Spleen (tissue), 11 donors: ENCODE measurements at regions not wholly inside any gene's neighbourhood (a gene's known extent, or its start where the extent isn't known, plus 50 kb on each side); places are given as distances from the start of the nearest gene placed in this dataset.

Experiments
- DNase-seq: peaks from one replicate; pipeline ENCODE4 v3.0.0-alpha.2; 2020
- H3K27ac ChIP-seq, 8 donors: fragments of 200-600 bp; sonication (generic) in 7 of 8; 1 replicate in 4 of 8; 2 replicates in 4 of 8; pipeline versions ENCODE4 v1.5.0 to v1.8.0; 2016 to 2021; ENCODE audit warnings: inconsistent platforms in 4 of 8, mild to moderate bottlenecking in 4 of 8, moderate library complexity in 1 of 8
- H3K27me3 ChIP-seq, 7 donors: fragments of 200-600 bp; sonication (generic) in 6 of 7; replicated peaks in 1 of 7; 1 replicate in 4 of 7; 2 replicates in 3 of 7; pipeline versions ENCODE4 v1.5.0 to v1.8.0; 2016 to 2021; ENCODE audit warnings: inconsistent platforms in 3 of 7, mild to moderate bottlenecking in 1 of 7
- H3K36me3 ChIP-seq, 6 donors: fragments of 200-600 bp; sonication (generic) in 5 of 6; 1 replicate in 4 of 6; 2 replicates in 2 of 6; pipeline versions ENCODE4 v1.5.0 to v1.8.0; 2016 to 2021; ENCODE audit warnings: inconsistent platforms in 2 of 6
- H3K4me1 ChIP-seq, 6 donors: fragments of 200-600 bp; sonication (generic) in 5 of 6; 1 replicate in 3 of 6; 2 replicates in 3 of 6; pipeline versions ENCODE4 v1.5.0 to v1.8.0; 2016 to 2021; ENCODE audit warnings: inconsistent platforms in 3 of 6
- H3K4me3 ChIP-seq, 8 donors: fragments of 200-600 bp; sonication (generic) in 7 of 8; 1 replicate in 4 of 8; 2 replicates in 4 of 8; pipeline versions ENCODE4 v1.5.0 to v1.8.0; 2016 to 2021; ENCODE audit warnings: inconsistent platforms in 4 of 8, mild to moderate bottlenecking in 4 of 8, moderate library complexity in 2 of 8
- H3K9me3 ChIP-seq, 8 donors: fragments of 200-600 bp; sonication (generic) in 7 of 8; 1 replicate in 4 of 8; 2 replicates in 4 of 8; pipeline versions ENCODE4 v1.5.0 to v1.8.0; 2016 to 2021; ENCODE audit warnings: inconsistent platforms in 4 of 8
- POLR2A ChIP-seq, 3 donors: fragments of 450-650 bp; IDR thresholded peaks; one replicate each; pipeline ENCODE4 v1.5.1; 2017; ENCODE audit warnings: antibody characterized with exemption in 3 of 3, mild to moderate bottlenecking in 1 of 3
- POLR2AphosphoS5 ChIP-seq, 3 donors: sonication (generic); formaldehyde crosslinking; IDR thresholded peaks; one replicate each; pipeline ENCODE4 v1.5.1; 2017; ENCODE audit warnings: antibody characterized with exemption in 3 of 3
- WGBS, 5 donors: extraction: QIAGEN DNeasy Blood & Tissue Kit in 3 of 5; methylation state at CpG; one replicate each; pipeline versions ENCODE4 v1.1.5 to v1.1.7; 2013 to 2018; 5-methylcytosine and 5-hydroxymethylcytosine counted together
- intact Hi-C: fragments of 100-400 bp; cut with DNase I; formaldehyde crosslinking; loops from one replicate; pipeline ENCODE4 v1.15.0; 2023; ENCODE audit warnings: low total_unique reads
- TF ChIP-seq, protein P1 (sequence below), 11 experiments: fragments of 200-600 bp in 7 of 11; fragments of 450-650 bp in 4 of 11; sonication (generic) in 4 of 11; IDR thresholded peaks in 8 of 11; conservative IDR thresholded peaks in 3 of 11; 1 replicate in 7 of 11; 2 replicates in 4 of 11; pipeline versions ENCODE4 v1.4.0 to v1.8.0; 2016 to 2021; ENCODE audit warnings: antibody characterized with exemption in 11 of 11, inconsistent platforms in 4 of 11, mild to moderate bottlenecking in 1 of 11
- donor health status: healthy with polysubstance abuse.
- donor health status: DM: no; HTN: no; CAD: no; lungs with moderate emphysema.
- donor health status: DM: no; HTN: no; CAD: no.
- donor health status: Bipolar disorder and iron deficiency.
- donor health status: healthy.
- donor health status: DM: no; HTN: no; CAD: no.
- donor health status: DM: yes; HTN: yes; CAD: no.

DNA sequence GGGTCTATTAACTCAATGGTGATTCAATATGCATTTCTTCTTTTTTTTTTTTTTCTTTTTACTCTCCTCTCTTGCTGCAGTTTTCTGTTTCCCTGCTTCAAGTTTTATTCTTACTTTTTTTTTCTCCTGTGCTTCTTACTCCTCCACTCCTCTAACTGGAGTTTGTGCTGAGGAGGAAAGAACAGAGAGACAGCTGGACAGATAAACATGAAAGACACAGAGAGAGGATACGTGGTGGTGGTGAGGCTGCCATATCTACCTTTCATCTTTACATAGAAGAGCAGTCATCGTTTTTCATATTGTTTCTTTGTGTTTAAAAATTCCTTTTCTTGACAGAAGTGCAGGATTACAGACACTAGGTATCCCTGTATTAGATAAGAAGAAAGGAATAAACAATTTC, 262.8 kb downstream of the OTOL1 start:
- Histone ChIP-seq H3K27me3 (no peaks in the 10 kb centered on the region), H3K36me3 (no peaks in the 10 kb centered on the region), H3K27ac (no peak overlapping the region), H3K4me1 (no peaks in the 10 kb centered on the region), H3K9me3 (no peaks in the 10 kb centered on the region), H3K4me3 (no peak overlapping the region)
- 57 to 71% (median 68%) methylated on average over 2 of the region's 2 CpGs for WGBS, 5 donors
- TF ChIP-seq POLR2A (IDR thresholded peaks at IDR 0.05) (no peak), POLR2AphosphoS5 (IDR thresholded peaks at IDR 0.05) (no peak)
- TF ChIP-seq, protein P1, sequence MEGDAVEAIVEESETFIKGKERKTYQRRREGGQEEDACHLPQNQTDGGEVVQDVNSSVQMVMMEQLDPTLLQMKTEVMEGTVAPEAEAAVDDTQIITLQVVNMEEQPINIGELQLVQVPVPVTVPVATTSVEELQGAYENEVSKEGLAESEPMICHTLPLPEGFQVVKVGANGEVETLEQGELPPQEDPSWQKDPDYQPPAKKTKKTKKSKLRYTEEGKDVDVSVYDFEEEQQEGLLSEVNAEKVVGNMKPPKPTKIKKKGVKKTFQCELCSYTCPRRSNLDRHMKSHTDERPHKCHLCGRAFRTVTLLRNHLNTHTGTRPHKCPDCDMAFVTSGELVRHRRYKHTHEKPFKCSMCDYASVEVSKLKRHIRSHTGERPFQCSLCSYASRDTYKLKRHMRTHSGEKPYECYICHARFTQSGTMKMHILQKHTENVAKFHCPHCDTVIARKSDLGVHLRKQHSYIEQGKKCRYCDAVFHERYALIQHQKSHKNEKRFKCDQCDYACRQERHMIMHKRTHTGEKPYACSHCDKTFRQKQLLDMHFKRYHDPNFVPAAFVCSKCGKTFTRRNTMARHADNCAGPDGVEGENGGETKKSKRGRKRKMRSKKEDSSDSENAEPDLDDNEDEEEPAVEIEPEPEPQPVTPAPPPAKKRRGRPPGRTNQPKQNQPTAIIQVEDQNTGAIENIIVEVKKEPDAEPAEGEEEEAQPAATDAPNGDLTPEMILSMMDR (IDR thresholded peaks at IDR 0.05 in 8 of 11, conservative IDR thresholded peaks at IDR 0.05 in 3 of 11), result no peak
- no peak for DNase-seq
- intact Hi-C loops, result no loop called here

DNA sequence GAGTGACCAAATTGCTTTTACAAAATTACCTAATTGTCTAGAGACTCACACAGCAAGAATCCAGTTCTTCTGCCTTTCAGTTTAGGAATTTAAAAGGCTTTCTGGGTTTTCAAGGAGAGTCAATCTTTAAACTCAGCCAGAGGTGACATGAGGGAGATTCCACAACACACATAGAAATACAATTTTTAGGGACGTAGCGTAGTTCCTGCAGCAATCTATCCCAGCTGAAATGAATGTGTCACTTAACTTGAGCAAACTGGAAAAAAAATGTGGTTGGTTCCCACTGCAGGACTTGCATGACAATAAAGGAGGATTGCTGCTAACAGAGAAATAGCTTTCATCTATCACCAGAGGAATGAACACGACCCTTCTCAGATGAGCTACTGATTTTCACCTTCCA, 269.7 kb downstream of the OTOL1 start:
- H3K9me3 ChIP-seq, result no peaks in the 10 kb centered on the region
- no peak for DNase-seq
- H3K4me1 ChIP-seq, result no peaks in the 10 kb centered on the region
- H3K27ac ChIP-seq, result no peak overlapping the region
- TF ChIP-seq, protein P1 (IDR thresholded peaks at IDR 0.05 in 8 of 11, conservative IDR thresholded peaks at IDR 0.05 in 3 of 11), result no peak
- TF ChIP-seq POLR2A (IDR thresholded peaks at IDR 0.05) (no peak), POLR2AphosphoS5 (IDR thresholded peaks at IDR 0.05) (no peak)
- H3K4me3 ChIP-seq, result no peak overlapping the region
- intact Hi-C loops, result no loop called here
- no peaks in the 10 kb centered on the region for H3K27me3 ChIP-seq
- 53 to 82% (median 68%) methylated on average over 3 of the region's 3 CpGs for WGBS, 5 donors
- H3K36me3 ChIP-seq, result no peaks in the 10 kb centered on the region

DNA sequence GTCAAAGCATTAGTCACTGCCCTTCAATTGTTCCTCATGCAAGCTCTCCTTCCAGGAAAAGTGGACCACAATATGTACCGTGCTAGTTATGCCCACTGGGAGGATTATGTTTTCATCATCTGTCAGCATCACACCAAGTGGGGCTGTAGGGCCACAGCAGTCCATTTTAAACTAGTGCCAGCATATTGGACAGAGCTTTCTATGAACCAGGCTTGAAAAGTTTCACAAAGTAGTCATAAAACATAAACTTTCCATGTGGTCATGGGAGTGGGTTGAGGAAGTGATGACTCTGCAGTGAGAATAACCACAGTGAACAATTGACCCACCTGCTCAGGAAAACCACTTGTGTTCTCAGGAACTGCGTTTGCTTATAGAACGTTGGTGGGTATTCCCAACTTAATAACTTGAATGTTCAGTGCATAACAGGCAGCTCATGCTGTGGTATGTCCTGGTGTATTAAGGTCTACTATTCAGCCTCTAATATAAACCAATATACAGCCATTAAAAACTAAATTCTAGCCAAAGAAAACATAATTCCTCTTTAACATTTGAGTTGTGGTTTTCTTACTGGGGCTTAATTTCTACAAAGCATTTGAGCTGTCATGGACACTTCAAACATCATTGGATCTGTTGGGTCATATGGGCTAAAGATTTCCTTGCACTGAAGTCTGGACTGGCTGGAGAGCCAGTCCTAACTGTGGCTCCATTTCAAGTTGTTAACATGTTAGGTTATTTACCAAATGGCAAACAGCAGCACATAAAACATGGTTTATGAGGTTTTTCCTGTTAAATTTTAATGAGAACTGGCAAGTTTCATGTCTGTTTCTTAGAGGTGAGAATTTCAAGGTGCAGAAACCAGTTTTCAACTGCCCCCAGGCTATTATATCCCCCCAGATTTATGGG, 274.1 kb downstream of the OTOL1 start:
- intact Hi-C loops, result no loop called here
- Histone ChIP-seq H3K36me3 (no peaks in the 10 kb centered on the region), H3K9me3 (no peaks in the 10 kb centered on the region), H3K4me3 (no peak overlapping the region), H3K27ac (no peak overlapping the region), H3K4me1 (no peaks in the 10 kb centered on the region), H3K27me3 (no peaks in the 10 kb centered on the region)
- WGBS, 5 donors, result 9 to 17% (median 15%) methylated on average over 3 of the region's 3 CpGs
- TF ChIP-seq POLR2AphosphoS5 (IDR thresholded peaks at IDR 0.05) (no peak), POLR2A (IDR thresholded peaks at IDR 0.05) (no peak)
- TF ChIP-seq, protein P1 (IDR thresholded peaks at IDR 0.05 in 8 of 11, conservative IDR thresholded peaks at IDR 0.05 in 3 of 11), result no peak
- no peak for DNase-seq

DNA sequence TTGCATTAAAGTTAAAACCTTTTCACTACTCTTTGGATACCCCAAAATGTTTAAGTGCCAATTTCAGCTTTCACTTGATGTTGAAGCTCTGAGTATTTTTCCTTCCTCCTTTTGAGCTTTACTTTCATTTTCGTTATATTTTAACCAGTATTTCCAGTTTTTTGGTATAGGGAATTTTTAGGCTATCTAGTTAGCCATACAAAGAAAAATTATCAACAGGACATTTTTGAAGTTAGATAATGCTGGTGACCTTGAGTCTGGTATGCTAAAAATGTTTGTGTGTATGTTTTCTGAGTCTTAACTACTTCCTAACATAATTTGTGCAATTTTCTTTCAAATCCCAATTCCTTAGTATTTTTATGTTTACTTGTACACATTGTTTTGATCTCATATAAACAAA, 284.8 kb downstream of the OTOL1 start:
- intact Hi-C loops, result no loop called here
- no peak for DNase-seq
- Histone ChIP-seq H3K36me3 (no peaks in the 10 kb centered on the region), H3K4me1 (no peaks in the 10 kb centered on the region), H3K27me3 (no peaks in the 10 kb centered on the region), H3K4me3 (no peak overlapping the region), H3K9me3 (peaks cover 0 to 11% (median 1%) of the 10 kb centered on the region in 8 donors), H3K27ac (peak overlapping the region in 1 of 8 donors; percentile 7)
- TF ChIP-seq POLR2A (IDR thresholded peaks at IDR 0.05), result no peak
- TF ChIP-seq, protein P1 (IDR thresholded peaks at IDR 0.05 in 8 of 11, conservative IDR thresholded peaks at IDR 0.05 in 3 of 11), result no peak
- WGBS, 5 donors, result 2 to 13% (median 6%) methylated on average over 1 of the region's 1 CpG
